Lung microvascular endothelial cell (primary cell): ENCODE measurements at regions not wholly inside any gene's neighbourhood (a gene's known extent, or its start where the extent isn't known, plus 50 kb on each side); places are given as distances from the start of the nearest gene placed in this dataset.
"Not testable (repeated sequence)": the region's sequence is repeated elsewhere in the genome, so short reads cannot be mapped to it uniquely, and the experiment has no call there.

Source experiments
- DNase-seq, 2 donors: peaks; one replicate each; pipeline versions ENCODE4 v3.0.0 to v3.0.0-alpha.2; 2010; ENCODE audit warnings: low read depth in 2 of 2

- not testable (repeated sequence) for DNase-seq
Observed at GRCh38 chr9:63912451-63912850, 1372.6 kb downstream of the FOXD4L5 start.

- not testable (repeated sequence) for DNase-seq
Observed at GRCh38 chr9:63909076-63909475, 1375.9 kb downstream of the FOXD4L5 start.

DNA sequence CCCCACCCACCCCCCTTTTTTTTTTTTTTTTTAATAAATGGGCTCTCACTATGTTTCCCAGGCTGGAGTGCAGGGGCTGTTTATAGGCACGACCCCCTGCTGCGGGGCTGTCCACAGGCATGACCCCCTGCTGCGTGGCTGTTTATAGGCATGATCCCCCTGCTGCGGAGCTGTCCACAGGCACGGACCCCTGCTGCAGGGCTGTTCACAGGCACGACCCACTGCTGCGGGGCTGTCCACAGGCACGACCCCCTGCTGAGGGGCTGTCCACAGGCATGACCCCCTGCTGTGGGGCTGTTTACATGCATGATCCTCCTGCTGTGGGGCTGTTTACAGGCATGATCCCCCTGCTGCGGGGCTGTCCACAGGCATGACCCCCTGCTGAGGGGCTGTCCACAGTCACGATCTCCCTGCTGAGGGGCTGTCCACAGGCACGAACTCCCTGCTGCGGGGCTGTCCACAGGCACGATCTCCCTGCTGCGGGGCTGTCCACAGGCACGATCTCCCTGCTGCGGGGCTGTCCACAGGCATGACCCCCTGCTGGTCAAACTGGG is 1385.3 kb downstream of the FOXD4L5 start:
- DNase-seq, result not testable (repeated sequence)

DNA sequence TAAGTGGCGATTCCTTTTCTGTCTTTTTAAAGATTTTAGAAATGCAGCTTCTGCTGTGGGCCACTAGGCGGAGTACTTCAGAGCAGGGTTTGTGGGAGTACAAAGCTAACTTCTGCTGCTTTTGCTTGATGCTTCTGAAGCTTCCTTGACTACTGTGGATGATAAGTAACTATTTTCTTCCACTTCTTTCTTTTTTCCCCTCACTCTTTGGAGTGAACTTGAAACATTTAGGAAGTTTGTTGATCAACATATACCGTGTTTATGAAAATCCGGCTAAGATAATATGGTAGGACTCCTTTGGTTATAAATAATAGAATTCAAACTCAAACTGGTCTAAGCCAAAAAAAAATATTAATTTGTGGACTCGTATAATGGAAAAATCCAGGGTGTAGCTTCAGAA is 1403.6 kb downstream of the FOXD4L5 start:
- DNase-seq, result not testable (repeated sequence)

- not testable (repeated sequence) for DNase-seq
Observed at GRCh38 chr9:63876380-63876779, 1408.6 kb downstream of the FOXD4L5 start.

DNA sequence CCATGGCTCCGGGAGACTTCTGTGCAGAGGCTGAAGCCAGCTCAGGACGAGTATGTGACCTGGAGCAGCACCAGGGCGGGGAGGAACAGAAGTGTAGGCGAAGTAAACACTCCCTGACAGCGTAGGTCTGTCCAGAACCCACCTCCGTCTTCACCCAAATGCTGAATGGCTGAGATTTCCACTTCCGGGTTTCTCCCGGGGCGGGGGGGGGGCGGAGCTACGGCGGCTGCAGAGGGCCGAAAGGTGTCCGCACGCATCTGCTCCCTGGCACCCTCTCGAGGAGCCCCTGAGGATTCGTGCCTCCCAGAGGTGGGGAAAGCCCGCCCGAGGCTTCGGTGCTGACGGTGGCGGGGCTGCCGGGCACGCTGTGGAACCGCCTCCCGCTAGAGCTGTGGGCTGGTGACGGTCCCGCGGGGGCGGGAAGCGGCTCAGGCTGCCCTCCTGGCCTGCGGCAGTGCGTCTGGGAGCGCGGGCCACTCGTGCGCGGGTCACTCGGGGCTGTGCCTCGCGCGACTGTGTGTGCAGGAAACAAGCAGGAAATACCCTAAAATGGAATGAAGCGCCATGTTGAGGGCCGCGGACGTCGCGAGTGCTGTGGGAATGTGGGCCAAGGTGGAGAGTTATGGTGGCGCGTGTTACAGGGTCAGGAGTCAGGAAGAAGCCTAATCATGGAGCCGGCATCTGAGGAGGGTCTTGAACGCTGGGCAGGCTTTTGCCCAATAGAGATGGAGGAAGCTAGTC is 1425.4 kb downstream of the FOXD4L5 start:
- peak; percentile 0 to 78 for DNase-seq

- DNase-seq, result peak in 1 of 2 donors; percentile 56
Observed at GRCh38 chr9:63859090-63859474, 1425.9 kb downstream of the FOXD4L5 start.

DNA sequence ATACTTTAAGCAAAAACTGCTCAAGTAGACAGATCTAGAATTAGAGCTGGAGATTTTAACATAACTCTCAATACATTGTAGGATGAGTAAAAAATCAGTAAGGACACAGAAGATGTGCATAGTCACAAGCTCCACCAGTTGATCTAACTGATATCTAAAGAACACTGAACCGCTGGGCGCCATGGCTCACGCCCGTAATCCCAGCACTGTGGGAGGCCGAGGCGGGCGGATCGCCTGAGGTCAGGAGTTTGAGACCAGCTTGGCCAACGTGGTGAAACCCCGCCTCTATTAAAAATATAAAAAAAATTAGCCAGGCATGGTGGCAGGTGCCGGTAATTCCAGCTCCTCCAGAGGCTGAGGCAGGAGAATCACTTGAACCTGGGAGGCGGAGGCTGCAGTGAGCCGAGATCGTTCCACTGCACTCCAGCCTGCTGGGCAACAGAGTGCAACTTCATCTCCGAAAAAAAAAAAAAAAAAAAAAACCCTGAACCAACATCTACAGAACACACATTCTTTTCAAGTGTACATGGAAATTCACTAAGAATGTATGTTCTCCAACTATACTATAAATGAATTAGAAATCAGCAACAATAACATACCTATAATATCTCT is 1431.8 kb downstream of the FOXD4L5 start:
- DNase-seq, result not testable (repeated sequence)

- DNase-seq, result not testable (repeated sequence)
Observed at GRCh38 chr9:63824804-63825203, 1460.2 kb downstream of the FOXD4L5 start.

GRCh38 chr9:63823375-63824201 is 1461.4 kb downstream of the FOXD4L5 start:
- peak in 1 of 2 donors; percentile 14 for DNase-seq

GRCh38 chr9:63822615-63823374 is 1462.2 kb downstream of the FOXD4L5 start:
- not testable (repeated sequence) for DNase-seq

DNA sequence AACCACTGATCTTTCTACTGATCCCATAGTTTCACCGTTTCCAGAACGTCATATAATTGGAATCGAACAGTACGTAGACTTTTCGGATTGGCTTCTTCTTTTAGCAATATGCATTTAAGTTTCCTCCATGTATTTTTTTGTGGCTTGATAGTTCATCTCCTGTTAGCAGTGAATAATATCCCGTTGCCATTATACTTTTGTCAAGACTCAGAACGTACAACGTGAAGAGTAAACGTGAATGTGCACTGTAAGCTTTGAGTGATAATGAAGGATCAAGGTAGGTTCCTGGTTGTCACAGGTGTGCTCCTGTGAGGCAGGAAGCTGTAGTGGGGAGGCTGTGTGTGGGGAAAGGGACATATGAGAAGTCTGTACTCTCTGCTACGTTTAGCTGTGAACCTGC is 1463.7 kb downstream of the FOXD4L5 start:
- not testable (repeated sequence) for DNase-seq

- DNase-seq, result not testable (repeated sequence)
Observed at GRCh38 chr9:63820882-63821281, 1464.1 kb downstream of the FOXD4L5 start.

DNA sequence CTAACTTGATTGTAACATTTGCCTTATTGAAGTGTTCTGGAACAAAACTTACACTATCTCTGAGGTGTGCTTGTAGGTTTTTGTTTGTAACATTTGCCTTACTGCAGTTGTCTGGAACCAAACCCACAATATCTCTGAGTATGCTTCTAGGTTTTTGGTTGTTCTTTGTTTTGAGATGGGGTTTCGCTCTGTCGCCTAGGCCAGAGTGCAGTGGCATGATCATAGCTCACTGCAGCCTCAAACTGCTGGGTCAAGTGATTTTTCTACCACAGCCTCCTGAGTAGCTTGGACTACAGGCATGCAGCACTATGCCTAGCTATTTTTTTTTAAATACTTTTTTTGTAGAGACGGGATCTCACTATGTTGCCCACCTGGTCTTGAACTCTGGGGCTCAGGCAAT is 1464.6 kb downstream of the FOXD4L5 start:
- DNase-seq, result not testable (repeated sequence)

DNA sequence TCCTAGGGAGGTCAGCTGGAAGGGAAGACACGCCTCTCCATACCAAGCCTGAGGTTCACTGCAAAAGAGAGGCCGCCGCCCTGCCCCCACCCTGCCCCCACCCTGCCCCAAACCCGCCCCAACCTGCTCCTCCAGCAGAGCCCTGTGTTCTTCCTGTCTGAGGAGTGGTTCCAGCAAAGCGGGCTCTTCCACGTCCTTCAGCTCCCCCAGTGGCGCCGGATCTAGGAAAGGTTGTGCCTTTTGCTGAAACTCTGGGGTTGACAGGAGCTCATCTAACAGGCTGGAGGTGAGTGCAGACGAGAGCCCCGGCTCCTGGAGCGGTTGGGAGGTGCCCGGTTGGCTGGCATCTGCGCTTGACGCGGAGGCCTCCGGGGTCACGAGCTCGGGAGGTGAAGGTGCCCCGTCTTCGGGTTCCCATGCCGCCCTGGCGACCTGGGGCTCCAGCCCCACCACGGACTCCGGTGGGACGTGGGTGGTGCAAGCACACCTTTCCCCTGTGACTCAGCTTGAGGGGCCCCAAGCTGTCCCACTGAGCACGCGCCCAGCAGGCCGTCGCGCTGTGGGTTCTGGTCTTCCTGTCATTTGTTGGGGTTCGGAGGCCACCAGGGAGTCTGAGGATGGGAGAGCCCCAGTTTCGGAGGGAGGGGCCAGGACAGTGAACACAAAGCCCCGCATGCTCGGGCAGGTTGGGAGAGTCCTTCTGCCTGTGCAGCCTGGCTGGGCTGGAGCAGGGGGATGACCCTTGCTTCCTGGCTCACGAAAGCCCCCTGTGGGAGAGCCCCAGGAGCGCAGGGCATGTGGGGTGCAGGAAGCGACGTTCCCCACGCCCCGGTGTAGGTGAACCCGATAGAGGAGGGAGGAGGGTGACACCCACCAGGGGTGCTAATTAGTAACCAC is 1467.1 kb downstream of the FOXD4L5 start:
- DNase-seq, result peak; percentile 16 to 33

DNA sequence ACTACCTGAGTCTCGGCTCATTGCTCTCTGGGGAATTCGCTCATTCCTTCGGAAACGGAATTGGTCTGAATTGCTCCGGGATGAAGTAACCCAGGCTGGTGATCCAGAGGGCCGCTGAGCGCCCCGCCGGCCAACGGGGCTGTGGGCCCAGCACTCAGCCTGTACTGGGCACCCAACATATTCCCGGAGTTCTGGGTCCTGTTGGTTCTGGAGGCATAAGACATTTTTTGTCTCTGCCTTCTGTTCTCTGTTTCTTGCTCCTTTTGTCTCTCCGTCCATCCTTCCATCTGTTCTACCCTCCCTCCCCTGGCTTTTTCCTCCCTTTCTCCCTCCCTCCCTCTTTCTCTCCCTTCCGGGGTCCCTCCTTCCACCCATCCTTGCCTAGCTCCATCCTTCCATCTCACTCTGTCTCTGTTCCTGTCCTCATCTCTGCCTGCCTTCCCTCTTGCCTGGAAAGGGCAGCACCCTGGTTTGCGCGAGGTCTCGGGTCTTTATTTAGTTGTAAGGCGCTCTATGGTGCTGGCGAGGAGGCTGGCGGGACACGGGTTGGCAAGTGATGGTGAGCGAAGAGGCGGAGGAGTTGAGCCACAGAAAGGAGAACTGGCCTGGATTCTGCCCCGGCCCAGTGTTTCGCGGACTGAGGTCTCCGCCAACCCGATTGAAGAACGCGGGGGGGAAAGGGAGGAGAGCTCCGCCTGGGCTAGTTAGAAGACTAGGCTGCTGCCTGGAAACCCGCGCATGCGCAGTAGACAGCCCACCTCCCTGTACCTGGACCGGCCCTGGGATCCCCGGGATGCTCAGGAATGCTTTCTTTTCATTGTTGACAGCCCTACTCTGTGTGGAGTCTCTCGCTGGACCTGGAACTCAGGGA is 1468.0 kb downstream of the FOXD4L5 start:
- DNase-seq, result peak; percentile 63 to 86

DNA sequence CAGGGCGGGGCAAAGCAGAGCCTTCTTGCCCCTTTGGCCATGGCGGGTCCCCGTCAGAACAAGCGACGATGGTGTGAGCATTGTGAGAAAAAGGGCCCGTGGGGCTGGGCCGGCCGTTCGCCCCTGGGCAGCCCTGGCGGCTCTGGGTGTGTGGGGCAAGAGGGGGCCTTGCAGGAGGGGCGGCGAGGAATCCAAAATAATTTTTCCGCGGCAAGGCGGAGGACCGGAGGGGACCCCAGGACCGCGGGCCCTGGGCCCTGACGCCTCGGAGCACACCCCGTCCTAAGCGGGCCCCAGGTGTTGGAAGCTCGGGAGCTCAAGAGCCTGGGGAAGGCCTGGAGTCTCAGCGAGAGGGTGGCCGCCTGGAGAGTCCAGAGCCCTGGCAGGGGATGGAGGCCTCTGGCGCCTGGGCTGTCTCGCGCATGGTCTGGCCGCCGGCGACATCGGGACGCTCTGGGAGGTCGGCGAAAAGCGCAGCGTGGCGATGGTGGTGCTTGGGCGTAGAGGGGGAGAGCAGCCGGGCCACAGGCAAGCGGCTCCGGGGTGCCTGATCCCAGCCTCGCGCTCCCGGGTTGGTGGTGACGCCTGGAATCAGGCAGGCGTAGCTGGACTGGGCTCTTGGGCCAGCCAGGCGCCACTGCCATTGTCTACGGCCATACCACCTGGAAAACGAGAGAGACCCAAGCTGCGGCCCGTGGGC is 1469.9 kb downstream of the FOXD4L5 start:
- DNase-seq, result not testable (repeated sequence)

DNA sequence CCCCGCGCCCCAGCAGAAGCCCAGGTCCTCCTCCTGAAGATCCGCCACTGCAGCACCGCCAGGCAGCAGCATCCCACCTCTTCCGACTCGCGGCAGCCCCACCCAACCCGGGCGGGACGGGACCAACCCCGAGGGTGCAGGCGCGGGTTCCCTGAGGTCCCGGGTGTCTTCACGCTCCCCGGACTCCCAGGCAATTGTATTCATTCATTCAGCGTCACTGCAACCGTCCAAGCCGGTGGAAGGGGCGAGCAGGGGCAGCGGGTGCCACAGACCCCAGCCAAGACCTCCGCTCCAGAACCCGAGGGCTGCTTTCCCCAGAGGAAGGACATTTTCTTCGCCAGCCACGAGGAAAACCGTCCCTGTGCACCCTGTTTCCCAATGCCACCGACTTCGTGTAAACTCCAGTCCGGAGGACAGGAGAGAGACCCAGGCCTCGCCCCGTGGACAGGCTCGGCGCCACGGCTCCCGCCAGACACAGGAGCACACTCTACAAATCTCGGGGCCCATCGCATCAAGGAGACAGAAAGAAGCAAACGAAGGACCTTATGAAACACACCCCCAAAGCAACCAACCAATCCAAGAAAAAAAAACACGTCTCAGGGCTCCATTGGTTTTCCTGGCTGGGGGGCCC is 1471.5 kb downstream of the FOXD4L5 start:
- not testable (repeated sequence) for DNase-seq
